ENCODE measurements at regions not wholly inside any gene's neighbourhood (a gene's known extent, or its start where the extent isn't known, plus 50 kb on each side); places are given as distances from the start of the nearest gene placed in this dataset.

GRCh38 chr6:18963439-18963838 is 576.3 kb downstream of the RNF144B start:
- no peaks in the 10 kb centered on the region for H4K20me1 ChIP-seq (ENCODE audit: insufficient read depth)
- H3K36me3 ChIP-seq (ENCODE audit: insufficient read depth) = no peaks in the 10 kb centered on the region
- H3K9ac ChIP-seq = no peak overlapping the region
- no peak overlapping the region for H3K4me3 ChIP-seq (IDR thresholded peaks at IDR 0.05; ENCODE audit: insufficient read depth, low read depth, low read length)
- H3K4me2 ChIP-seq = no peak overlapping the region
- H3K79me2 ChIP-seq (ENCODE audit: insufficient read depth, low read depth) = no peaks in the 10 kb centered on the region
- H3K27ac ChIP-seq = no peak overlapping the region
- no peak overlapping the region for H2AFZ ChIP-seq (ENCODE audit: low read depth)
- TF ChIP-seq CTCF (conservative IDR thresholded peaks at IDR 0.05; ENCODE audit: low read depth, low read length) = no peak
- H3K4me1 ChIP-seq (ENCODE audit: low read depth, poor library complexity, severe bottlenecking) = no peaks in the 10 kb centered on the region
- H3K27me3 ChIP-seq (ENCODE audit: insufficient read depth, low read depth) = no peaks in the 10 kb centered on the region

- Histone ChIP-seq H3K9ac (no peak overlapping the region), H3K36me3 (ENCODE audit: insufficient read depth) (no peaks in the 10 kb centered on the region), H3K4me2 (no peak overlapping the region), H3K4me1 (ENCODE audit: low read depth, poor library complexity, severe bottlenecking) (no peaks in the 10 kb centered on the region), H4K20me1 (ENCODE audit: insufficient read depth) (no peaks in the 10 kb centered on the region), H3K27me3 (ENCODE audit: insufficient read depth, low read depth) (no peaks in the 10 kb centered on the region), H3K79me2 (ENCODE audit: insufficient read depth, low read depth) (no peaks in the 10 kb centered on the region), H2AFZ (ENCODE audit: low read depth) (no peak overlapping the region), H3K27ac (no peak overlapping the region), H3K4me3 (IDR thresholded peaks at IDR 0.05; ENCODE audit: insufficient read depth, low read depth, low read length) (no peak overlapping the region)
- no peak for TF ChIP-seq CTCF (conservative IDR thresholded peaks at IDR 0.05; ENCODE audit: low read depth, low read length)
These were observed 586.1 kb downstream of the RNF144B start for GRCh38 chr6:18973251-18973650.

- Histone ChIP-seq H3K79me2 (ENCODE audit: insufficient read depth, low read depth) (no peaks in the 10 kb centered on the region), H4K20me1 (ENCODE audit: insufficient read depth) (no peaks in the 10 kb centered on the region), H3K27ac (no peak overlapping the region), H3K36me3 (ENCODE audit: insufficient read depth) (no peaks in the 10 kb centered on the region), H3K4me3 (IDR thresholded peaks at IDR 0.05; ENCODE audit: insufficient read depth, low read depth, low read length) (no peak overlapping the region), H3K27me3 (ENCODE audit: insufficient read depth, low read depth) (no peaks in the 10 kb centered on the region), H2AFZ (ENCODE audit: low read depth) (no peak overlapping the region), H3K9ac (no peak overlapping the region), H3K4me2 (no peak overlapping the region), H3K4me1 (ENCODE audit: low read depth, poor library complexity, severe bottlenecking) (no peaks in the 10 kb centered on the region)
- no peak for TF ChIP-seq CTCF (conservative IDR thresholded peaks at IDR 0.05; ENCODE audit: low read depth, low read length)
These were observed 588.9 kb downstream of the RNF144B start for GRCh38 chr6:18976091-18976490.

- Histone ChIP-seq H3K4me1 (ENCODE audit: low read depth, poor library complexity, severe bottlenecking) (no peaks in the 10 kb centered on the region), H3K27me3 (ENCODE audit: insufficient read depth, low read depth) (no peaks in the 10 kb centered on the region), H3K27ac (no peak overlapping the region), H4K20me1 (ENCODE audit: insufficient read depth) (no peaks in the 10 kb centered on the region), H3K36me3 (ENCODE audit: insufficient read depth) (no peaks in the 10 kb centered on the region), H2AFZ (ENCODE audit: low read depth) (no peak overlapping the region), H3K4me2 (no peak overlapping the region), H3K9ac (no peak overlapping the region), H3K79me2 (ENCODE audit: insufficient read depth, low read depth) (no peaks in the 10 kb centered on the region), H3K4me3 (IDR thresholded peaks at IDR 0.05; ENCODE audit: insufficient read depth, low read depth, low read length) (no peak overlapping the region)
- no peak for TF ChIP-seq CTCF (conservative IDR thresholded peaks at IDR 0.05; ENCODE audit: low read depth, low read length)
These were observed 589.8 kb downstream of the RNF144B start for GRCh38 chr6:18976966-18977365.
